HG02678 (cell line): ENCODE measurements at regions not wholly inside any gene's neighbourhood (a gene's known extent, or its start where the extent isn't known, plus 50 kb on each side); places are given as distances from the start of the nearest gene placed in this dataset.

Source experiments
- ATAC-seq: cut with Tn5 transposase; IDR thresholded peaks from one replicate; pipeline ENCODE4 v1.9.1; 2021; ENCODE audit warnings: mild to moderate bottlenecking, moderate library complexity; ENCODE audit not compliant: unreplicated experiment

GRCh38 chr15:79373113-79373512 is 59.0 kb upstream of the MINAR1 start:
- no peak for ATAC-seq

- no peak for ATAC-seq
These were observed 58.4 kb upstream of the MINAR1 start for GRCh38 chr15:79373728-79374127.

GRCh38 chr15:79376383-79376782 is 55.8 kb upstream of the MINAR1 start:
- ATAC-seq, result no peak

- no peak for ATAC-seq
These were observed 53.6 kb upstream of the MINAR1 start for GRCh38 chr15:79378394-79379109.

GRCh38 chr15:79380755-79381497 is 51.2 kb upstream of the MINAR1 start:
- peak; percentile 66 for ATAC-seq

GRCh38 chr15:79381593-79381992 is 50.5 kb upstream of the MINAR1 start:
- ATAC-seq, result no peak
